Sigmoid colon (tissue), 4 donors: ENCODE measurements at regions not wholly inside any gene's neighbourhood (a gene's known extent, or its start where the extent isn't known, plus 50 kb on each side); places are given as distances from the start of the nearest gene placed in this dataset.

Source experiments
- CTCF ChIP-seq, 4 experiments: fragments of 450-650 bp in 3 of 4; fragments of 200-600 bp in 1 of 4; IDR thresholded peaks; one replicate each; pipeline ENCODE4 v1.5.1; 2016 to 2019; ENCODE audit warnings: antibody characterized with exemption in 4 of 4, mild to moderate bottlenecking in 3 of 4, moderate library complexity in 2 of 4
- EP300 ChIP-seq, 4 donors: sonication (generic); formaldehyde crosslinking; IDR thresholded peaks; one replicate each; pipeline ENCODE4 v1.6.1; 2017; ENCODE audit warnings: antibody characterized with exemption in 4 of 4
- POLR2A ChIP-seq, 2 donors: fragments of 450-650 bp; IDR thresholded peaks; one replicate each; pipeline ENCODE4 v1.6.1; 2016; ENCODE audit warnings: antibody characterized with exemption in 2 of 2, mild to moderate bottlenecking in 2 of 2, moderate library complexity in 2 of 2

- TF ChIP-seq CTCF (IDR thresholded peaks at IDR 0.05) (no peak), EP300 (IDR thresholded peaks at IDR 0.05) (no peak), POLR2A (IDR thresholded peaks at IDR 0.05) (no peak)
Observed at GRCh38 chr2:58664523-58665151, 423.5 kb upstream of the FANCL start.
